Erythroblast (primary cell): ENCODE measurements at regions not wholly inside any gene's neighbourhood (a gene's known extent, or its start where the extent isn't known, plus 50 kb on each side); places are given as distances from the start of the nearest gene placed in this dataset.

Experiments
- GATA1 ChIP-seq: IDR thresholded peaks from 2 replicates; pipeline ENCODE4 v1.6.1; 2011; ENCODE audit warnings: low read depth, mild to moderate bottlenecking, control low read depth, low read length, moderate library complexity
- POLR2A ChIP-seq: IDR thresholded peaks from 2 replicates; pipeline ENCODE4 v1.6.1; 2011; ENCODE audit warnings: mild to moderate bottlenecking, low read length

DNA sequence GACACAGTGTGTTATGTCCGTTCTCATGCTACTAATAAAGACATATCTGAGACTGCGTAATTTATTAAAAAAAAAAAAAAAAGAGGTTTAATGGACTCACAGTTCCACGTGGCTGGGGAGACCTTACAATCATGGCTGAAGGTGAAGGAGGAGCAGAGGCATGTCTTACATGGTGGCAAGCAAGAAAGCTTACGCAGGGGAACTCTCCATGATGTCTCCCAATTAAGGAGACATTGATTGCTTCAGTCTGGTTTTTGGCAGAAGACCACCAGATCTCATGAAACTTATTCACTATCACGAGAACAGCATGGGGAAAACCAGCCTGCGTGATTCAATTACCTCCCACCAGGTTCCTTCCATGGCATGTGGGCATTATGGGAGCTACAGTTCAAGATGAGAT is 221.8 kb downstream of the ASMT start:
- TF ChIP-seq POLR2A (no peak), GATA1 (no peak)
